DMS114 treated with DMSO at 0.1 percent for 48 hours (cell line): ENCODE measurements at regions not wholly inside any gene's neighbourhood (a gene's known extent, or its start where the extent isn't known, plus 50 kb on each side); places are given as distances from the start of the nearest gene placed in this dataset.

ENCODE experiments used
- DNase-seq: peaks from one replicate; lab custom pipeline; 2025; ENCODE audit not compliant: unreplicated experiment; lab: John Stamatoyannopoulos, UW

- no peak for DNase-seq
These were observed 766.4 kb upstream of the ADGRL2 start for GRCh38 chr1:81034291-81034690.

- no peak for DNase-seq
These were observed 767.7 kb upstream of the ADGRL2 start for GRCh38 chr1:81032973-81033425.

- no peak for DNase-seq
These were observed 768.4 kb upstream of the ADGRL2 start for GRCh38 chr1:81032374-81032773.

GRCh38 chr1:81030441-81030840 lies 770.3 kb upstream of the ADGRL2 start:
- no peak for DNase-seq

GRCh38 chr1:81029266-81029665 lies 771.5 kb upstream of the ADGRL2 start:
- no peak for DNase-seq

- DNase-seq = no peak
These were observed 777.5 kb upstream of the ADGRL2 start for GRCh38 chr1:81023187-81023724.

GRCh38 chr1:81021134-81021533 lies 779.6 kb upstream of the ADGRL2 start:
- DNase-seq = no peak

DNA sequence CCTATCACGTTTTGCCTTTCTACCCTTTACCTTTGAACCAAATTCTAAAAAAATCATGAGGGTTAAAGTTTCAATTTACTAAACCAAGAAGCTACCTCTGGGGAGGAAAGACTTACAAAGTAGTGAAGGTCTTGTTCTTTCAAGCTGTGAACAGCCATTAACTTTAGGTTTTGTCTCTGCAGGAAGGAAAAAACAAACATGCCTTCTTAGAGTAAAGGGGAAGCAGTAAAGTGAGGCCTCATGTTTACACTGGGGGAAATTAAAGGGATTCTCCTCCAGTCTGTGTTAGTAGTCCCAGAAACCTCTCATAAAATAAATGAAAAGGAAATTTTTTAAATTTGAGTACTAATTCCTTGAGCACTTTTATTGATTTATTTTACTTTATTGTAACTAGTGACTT lies 780.2 kb upstream of the ADGRL2 start:
- no peak for DNase-seq

GRCh38 chr1:81010126-81010525 lies 790.6 kb upstream of the ADGRL2 start:
- no peak for DNase-seq

- no peak for DNase-seq
These were observed 792.4 kb upstream of the ADGRL2 start for GRCh38 chr1:81008293-81008692.

DNA sequence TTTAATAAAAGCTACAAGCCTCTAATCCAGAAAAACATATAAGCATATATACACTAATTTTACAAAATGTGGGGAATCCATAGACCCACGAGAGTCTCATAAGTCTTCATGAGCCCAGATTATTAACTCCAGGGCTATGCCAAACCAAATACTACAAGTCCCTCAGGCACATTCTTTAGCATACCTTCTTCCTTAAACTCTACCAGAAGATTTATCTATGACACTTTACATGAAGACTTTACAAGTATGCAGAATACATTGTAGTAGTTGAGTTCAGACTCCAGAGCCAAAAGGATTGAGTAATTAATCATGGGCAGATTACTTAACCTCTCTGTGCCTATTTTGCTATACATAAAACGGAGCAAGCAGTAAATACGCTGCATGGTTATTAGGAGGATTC lies 793.7 kb upstream of the ADGRL2 start:
- DNase-seq = no peak

DNA sequence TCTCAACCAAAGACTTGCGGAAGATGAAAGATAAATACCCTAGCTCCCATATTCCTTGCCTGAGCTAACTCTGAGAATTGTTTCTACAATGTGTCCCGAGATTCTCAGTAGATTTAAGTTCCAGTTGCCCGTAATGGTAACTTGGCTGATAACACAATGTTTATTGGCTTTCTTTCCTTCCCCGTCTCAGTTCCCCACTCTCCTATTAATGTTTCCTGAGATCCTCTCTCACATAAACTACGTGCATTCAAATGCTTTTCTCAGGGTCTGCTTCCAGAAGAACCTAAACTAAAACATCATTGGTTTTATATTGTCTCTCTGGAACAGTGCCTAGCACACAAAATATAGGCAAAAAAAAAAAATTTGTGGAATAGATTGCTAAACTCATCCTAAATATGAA lies 794.2 kb upstream of the ADGRL2 start:
- no peak for DNase-seq

DNA sequence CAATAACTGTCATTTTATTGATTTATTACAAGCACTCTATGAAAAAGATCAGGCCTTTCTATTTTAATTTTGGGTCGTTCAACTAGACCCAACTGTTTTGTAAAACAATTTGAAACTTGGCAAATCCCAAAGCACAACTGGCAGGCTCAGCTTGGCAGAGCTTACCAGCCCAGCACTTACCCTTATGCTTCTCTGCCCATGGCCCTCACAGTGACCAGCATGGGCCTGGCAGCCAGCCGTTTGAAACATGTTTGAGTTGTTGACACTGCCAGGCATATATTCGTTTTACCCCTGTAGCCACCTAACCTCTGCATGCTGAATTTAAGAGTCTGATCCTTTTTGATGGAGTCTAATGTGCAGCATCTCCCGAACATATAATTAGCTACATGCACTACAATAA lies 796.7 kb upstream of the ADGRL2 start:
- DNase-seq = no peak

GRCh38 chr1:80994934-80995333 lies 805.8 kb upstream of the ADGRL2 start:
- no peak for DNase-seq

DNA sequence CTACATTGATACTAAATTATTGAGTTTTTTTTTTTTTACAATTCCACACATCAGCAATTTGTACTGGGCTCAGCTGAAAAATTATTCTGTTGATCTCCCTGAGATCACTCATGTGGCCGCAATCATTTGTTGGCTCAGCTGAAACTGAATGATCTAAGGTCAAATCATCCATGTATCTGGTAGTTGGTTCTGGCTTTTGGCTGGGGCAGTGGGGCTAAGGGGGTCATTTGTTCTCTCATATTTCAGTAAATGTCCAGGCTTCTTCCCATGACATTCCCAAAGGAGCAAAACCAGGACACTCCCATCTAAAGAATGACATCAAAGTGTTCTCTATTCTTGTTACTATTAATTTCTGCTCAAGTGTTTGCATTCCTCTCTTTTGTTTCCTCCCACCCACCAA lies 806.7 kb upstream of the ADGRL2 start:
- no peak for DNase-seq

DNA sequence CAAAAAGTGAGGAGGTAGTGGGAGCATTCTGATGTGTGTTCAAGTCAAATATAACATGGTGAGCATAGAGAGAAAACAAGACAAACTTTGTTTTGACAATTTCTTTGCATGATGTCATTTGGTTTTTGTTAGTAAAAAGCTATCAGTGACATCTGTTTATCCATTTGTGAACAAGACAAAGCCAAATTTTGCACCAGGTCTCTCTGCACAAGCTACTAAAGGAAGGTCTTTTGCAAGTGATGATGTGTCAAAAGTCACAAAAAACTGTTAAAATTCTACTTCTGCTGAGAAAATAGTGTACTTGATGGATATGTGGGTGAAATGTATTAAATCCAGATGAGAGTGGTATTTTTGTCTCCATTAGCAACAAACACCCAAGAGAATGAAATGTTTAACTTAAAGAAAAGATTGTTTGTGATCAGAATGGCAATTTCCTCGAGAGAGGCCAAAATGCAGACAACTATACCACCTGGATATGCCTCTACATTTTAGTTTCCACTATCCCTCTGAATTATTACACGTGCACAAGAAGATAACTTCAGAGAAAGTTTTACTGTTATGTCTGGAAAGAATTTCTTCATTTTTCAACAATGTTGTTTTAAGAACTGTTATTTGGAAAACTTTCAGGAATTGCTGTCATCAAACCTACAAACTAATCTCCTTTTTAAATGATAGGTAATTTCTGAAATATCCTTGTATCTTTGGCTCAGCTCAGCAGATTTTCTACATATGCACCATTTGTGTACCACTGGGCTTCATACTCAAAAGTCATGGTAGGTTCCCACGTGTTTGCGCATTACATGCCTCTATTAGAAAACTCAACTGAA lies 807.4 kb upstream of the ADGRL2 start:
- DNase-seq = no peak

DNA sequence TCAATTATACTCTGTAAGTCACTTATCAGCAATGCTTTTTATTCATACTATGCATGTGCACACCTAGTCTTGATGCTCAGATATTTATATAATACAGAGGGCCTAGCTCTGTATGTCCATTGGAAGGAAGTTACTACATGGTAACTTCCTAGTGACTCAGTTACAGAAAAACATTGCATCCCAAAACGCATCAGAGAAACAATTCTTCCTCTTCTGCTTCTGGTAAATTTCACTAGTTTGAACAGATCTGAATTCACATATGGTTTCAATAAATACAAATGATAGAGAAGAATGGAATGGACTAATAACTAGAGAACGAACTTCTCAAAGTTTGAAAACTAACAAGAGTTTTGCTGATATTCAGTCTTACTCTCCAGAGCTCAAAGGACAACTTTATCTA lies 811.3 kb upstream of the ADGRL2 start:
- DNase-seq = no peak

DNA sequence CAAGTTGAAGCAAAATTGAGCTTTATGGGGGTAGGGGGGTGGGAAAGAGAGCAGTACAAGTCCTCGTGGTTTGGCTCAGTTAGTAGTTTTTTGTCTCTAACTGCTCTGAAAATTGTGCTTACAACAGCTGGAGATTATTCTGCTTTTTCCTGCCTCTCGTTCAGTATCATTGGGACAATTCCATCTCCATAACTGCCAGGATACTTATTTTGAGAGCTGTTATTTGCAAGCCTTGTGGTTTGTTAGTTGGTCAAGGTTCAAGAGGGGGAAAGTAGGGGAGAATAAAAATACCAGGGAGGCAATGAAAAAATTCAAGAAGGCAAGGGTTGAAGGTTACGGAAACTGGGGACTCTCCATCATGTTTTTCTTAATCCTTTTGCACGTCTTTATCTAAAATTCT lies 811.8 kb upstream of the ADGRL2 start:
- no peak for DNase-seq

- DNase-seq = no peak
These were observed 812.9 kb upstream of the ADGRL2 start for GRCh38 chr1:80987824-80988223.

DNA sequence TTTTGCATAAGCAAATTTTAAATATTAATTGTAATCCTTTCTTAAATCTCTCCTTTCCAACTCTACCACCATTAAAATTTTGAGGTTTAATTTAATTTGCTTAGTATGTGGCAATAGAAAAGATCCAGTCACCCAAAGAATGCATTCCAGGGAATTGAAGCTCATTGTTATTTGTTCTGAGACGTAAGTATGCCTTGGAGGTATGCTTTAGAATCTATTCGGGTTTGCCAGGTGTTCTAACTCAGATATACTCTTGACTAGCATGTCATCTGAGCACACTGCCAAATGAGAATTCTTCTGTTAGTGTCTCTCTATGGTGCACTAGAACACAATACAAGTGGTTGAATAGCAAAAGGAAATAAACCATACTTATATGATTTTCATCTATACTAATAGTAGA lies 813.6 kb upstream of the ADGRL2 start:
- DNase-seq = no peak

DNA sequence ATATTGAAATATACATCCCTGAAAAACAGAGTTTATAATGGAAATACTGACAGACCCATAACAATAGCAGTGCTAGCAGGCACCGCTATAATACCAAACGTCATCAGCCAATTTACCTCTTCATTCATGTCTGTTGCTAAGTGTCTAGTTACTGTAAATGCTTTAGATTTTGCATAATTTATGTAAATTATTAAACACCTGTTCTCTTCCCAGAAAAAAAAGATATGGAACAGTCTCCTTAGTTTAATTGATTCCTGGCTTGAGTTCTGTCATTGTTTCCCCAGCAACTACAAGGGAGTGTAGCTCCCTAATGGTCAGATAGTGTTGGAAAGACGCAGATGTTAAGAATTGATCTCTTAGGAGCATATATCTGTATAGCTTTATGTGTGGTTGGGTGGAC lies 817.9 kb upstream of the ADGRL2 start:
- no peak for DNase-seq

DNA sequence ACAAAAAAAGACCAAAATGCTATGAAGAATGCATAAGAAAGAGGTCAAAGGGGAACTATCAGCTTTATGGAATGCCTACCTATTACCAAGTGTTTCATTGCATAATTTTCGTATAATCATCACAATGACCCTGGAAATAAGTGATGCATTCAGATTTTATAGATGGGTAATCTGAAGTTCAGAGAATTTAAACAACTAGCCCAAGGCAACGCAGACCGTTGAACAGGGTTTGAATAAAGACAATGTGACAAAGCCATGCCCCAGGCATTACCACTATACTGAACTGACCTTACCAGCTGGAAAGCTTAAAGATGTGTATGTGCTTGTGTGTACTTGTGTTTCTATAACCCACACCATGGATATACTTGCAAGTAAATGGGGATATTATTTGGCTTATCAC lies 827.6 kb upstream of the ADGRL2 start:
- no peak for DNase-seq

DNA sequence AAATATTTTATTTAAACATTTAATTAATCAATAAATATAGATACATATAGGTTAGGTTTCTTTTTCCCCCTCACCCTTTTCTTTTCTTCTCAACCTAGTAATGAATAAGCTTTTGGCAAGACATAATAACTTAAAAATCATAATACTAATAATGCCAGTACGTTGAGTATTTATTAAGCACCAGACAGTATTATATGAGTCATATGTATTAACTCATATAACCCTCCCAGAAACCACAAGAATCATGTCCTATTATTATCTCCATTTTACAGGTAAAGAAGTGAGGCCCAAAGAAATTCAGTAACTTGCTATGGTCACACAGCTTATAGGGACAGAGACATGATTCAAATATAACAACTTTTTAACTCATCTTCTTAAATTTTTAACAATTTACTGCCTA lies 834.5 kb upstream of the ADGRL2 start:
- no peak for DNase-seq
